GM19025 (cell line): ENCODE measurements at regions not wholly inside any gene's neighbourhood (a gene's known extent, or its start where the extent isn't known, plus 50 kb on each side); places are given as distances from the start of the nearest gene placed in this dataset.
"Not testable (repeated sequence)": the region's sequence is repeated elsewhere in the genome, so short reads cannot be mapped to it uniquely, and the experiment has no call there.

ENCODE experiments used
- ATAC-seq: cut with Tn5 transposase; IDR thresholded peaks from one replicate; pipeline ENCODE4 v1.9.1; 2021; ENCODE audit warnings: mild to moderate bottlenecking, low read depth, moderate library complexity; ENCODE audit not compliant: unreplicated experiment

DNA sequence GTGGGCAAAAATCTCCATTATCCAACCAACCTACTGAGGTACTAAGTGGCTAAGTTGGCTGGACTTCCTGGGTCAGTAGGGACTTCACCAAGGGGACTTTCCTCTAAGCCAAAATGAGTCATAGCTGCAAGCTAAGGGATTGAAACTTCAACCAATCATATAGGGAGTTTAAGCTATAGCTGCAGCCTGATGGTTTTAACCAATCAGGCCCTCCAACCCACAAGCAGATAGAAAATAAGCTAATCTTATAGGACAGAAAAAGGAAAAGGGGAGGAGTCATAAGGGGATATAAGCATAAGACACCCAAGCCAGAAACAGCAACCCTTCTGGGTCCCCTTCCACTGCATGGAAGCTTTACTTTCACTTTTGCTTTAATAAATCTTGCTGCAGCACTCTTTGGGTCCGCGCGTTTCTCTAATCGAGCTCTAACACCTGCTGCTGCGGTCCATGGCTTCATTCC, 444.9 kb upstream of the NECTIN3 start:
- ATAC-seq = not testable (repeated sequence)

DNA sequence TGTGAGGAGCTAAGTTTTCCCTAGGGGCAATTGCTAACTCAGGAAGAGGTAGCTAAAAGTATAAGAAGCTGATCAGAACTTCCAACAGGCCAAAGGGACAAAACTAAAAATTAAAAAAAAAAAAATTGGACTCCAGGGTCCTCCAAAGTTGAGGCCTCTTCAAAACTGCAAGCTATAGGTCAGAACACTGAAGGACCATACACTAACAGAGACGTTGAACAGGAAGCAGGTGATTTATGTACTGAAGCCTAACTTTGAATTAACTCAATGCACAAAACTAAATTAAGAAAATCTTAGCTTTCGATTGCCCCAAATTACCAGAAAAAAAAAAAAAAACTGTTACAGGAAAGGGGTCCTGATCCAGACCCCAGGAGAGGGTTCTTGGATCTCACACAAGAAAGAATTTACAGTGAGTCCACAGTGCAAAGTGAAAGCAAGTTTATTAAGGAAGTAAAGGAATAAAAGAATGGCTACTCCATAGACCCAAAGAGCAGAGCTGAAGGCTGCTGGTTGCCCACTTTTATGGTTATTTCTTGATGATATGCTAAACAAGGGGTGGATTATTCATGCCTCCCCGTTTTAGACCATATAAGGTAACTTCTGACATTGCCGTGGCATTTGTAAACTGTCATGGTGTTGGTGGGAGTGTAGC, 442.8 kb upstream of the NECTIN3 start:
- ATAC-seq = no peak

DNA sequence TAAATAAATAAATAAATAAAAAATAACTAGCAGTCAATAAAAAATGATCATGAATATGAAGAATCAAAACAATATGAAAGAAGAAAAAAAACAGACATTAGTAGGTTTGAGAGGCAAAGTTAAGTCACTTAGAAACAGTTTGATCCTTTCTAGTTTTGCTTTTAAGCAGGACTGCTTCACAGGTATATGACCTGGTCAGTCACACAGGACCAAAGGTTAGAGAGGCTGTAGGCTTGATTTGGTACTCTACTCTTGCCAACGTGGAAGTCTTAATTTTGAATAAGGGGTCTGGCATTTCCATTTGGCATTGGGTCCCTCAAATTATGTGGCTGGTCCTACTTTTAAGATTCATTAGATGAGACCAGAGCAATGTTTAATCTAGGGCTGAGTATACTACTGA, 441.7 kb upstream of the NECTIN3 start:
- no peak for ATAC-seq

DNA sequence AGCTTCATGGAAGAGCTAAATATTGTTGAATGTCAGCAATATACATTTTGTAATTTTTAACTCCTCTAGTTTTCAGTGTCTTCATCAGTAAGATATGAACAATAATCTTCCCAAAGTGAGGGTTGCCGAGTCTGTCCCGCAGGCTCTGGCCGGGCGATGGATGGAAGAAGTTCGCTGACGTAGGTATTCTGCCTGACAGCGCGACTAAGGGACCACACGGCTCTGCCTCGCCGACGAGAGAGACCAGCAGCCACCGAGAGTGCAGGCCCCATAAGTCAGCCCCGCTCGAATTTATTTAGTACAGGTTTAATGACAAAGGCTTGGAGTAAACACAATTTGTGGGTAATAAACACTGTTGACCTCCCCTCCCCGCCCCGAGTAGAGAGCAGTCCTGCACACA, 427.4 kb upstream of the NECTIN3 start:
- no peak for ATAC-seq

DNA sequence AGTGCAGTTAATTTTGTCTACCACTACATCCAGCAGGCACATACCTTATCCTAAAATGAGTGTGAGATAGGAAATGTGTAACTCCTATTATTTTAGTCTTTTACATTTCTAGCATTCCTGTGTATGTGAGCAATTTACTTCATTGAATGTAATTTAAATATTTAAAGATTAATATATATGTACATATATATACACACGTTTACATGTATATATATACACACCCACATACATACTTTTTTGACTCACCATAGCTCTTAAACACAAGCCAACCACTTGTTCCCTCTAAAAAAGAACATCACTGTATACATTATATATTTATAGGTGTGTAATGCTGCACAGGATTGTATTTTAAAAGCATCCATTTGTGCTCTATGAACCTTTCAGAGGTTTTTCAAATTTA, 425.6 kb upstream of the NECTIN3 start:
- no peak for ATAC-seq

DNA sequence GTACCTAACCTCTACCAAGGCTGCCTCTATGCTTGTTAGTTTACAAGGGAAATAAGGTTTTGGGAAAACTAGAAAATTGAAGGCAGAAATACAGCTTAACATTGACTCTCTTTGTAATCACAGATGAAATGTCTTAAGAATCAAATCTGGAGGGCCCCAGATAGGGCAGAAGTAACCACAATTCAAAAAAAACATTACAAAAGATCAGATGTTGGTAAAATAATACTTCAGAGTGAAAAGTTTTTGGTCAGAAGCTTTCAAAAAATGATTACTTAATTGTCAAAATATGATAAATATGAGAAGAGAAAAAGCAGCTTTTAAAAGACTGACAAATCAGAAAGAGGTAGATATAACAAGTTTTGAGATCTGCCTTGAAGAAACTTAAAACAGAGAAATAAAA, 425.1 kb upstream of the NECTIN3 start:
- no peak for ATAC-seq

DNA sequence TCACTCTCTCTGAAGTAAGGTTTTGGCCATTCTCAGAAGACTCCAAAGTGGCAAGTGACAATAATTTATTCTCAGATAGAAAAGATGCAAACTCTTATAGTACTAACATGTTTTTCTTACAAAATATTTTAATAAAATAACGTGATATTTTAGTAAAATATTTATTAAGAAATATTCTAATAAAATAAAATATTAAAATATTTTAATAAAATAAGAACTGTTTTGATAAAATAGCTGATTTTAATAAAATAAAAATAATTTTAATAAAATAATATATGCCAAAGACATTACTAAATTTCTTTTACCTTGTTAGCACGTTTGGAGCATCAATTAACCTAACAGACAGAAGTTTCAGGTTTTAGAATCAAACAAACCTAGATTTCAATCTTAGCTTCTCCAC, 424.0 kb upstream of the NECTIN3 start:
- ATAC-seq = no peak

DNA sequence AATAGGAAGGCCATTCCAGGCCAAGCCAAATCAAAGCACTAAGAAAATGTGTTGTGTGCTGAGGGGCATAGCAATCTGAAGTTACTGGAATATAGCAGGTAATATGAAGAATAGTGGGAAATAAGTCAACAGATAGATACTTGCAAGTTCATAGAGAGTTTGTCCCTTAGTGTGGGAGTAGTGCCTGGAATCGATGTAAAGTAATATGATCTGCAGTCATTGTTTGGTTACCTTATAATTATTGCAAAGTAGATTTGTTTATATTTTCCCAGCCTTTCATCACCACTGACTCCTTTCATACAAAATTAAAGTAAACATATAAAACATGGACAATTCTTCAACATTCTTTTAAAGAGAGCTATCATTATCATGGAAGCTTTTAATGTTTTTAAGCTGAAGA, 420.9 kb upstream of the NECTIN3 start:
- ATAC-seq = no peak

DNA sequence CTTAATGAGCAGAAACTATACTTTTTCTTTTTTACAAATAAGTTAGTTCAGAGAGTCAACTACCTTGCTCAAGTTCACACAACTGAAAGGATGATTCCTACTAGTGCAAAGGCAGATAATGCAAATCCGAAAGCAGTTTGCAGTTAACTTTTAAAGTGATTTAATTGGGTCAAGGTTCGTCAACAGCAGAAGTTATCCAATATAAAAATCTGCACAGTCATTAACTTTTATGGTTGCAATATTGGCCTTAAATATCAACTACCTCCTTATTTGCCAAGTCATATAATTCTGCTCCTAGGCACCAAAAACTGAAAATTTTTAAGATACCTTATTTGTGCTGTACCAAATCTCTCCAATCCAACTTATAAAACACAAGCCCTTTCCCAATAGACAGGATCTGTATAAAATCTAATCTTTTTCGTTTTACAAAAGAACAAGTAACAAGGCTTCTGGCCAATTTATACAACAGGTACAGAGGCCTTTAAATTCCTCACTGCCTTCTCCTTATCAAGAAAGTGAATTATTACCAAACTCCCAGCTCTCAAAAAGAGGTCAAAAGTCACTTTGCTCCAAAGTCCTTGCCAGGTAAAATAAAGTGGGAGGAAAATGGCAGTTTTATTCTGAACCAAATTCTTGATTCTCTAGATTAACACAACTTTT, 416.6 kb upstream of the NECTIN3 start:
- no peak for ATAC-seq

DNA sequence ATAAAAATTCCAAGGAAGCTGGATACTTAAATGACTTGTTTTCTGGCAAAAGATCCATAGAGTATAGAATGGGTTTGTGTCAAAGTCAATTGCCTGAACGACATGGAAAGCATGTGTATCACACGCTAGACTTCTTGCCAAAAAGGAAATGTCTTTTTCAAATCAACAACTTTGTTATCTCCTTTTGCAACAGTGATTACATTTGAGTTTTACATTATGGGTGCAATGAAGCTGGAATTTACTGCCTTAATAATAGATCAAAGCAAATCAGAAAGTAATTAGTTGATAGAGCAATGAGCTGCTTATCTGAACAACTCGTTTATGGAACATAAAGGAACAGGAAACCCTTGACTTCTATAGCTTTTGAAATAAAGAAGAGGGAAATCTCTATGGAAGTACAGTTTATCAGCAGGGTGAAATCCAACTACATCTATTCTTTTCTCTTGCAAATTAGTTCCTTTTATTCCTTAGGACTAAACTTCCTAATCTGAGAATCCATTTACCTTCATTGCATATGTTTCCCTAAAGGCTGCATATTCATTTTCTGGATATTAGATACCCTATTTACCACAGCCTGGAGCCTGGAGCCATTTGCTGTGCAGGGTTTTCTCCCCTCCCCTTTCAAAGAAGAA, 415.1 kb upstream of the NECTIN3 start:
- ATAC-seq = no peak

DNA sequence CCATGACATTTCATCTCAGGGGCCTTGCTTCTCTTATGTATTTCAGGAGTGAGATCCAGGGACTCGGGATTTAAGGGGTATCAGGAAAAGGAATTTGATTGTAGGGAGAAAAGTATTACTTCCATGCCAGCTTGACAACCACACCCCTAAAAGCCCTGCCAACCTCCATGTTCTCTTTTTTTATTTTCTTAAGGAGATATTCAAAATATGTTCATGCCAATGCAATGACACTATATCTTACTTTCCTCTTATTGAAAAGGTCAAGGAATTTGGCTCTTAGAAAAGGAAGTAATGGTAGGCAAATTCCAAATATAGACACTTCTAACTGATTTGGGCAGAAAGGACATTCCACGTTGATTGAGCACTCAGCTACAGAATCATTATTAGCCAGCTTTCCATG, 407.5 kb upstream of the NECTIN3 start:
- no peak for ATAC-seq

DNA sequence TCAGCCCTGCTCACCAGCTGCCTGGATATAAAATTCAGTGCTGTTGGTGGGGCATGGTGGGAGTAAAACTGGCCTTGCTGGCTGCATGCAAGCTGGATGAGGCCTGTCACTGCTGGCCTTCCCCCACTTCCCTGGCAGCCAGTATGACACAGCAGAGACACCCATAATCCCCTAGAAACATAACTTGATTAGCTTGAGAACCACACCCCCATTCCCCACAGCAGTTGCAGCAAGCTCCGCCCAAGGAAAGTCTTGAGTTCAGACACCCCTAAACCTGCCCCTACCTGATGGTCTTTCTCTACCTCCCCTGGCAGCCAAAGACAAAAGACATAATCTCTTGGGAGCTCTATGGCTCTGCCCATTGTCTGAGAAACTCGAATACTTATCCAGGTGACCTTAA, 405.1 kb upstream of the NECTIN3 start:
- ATAC-seq = no peak

DNA sequence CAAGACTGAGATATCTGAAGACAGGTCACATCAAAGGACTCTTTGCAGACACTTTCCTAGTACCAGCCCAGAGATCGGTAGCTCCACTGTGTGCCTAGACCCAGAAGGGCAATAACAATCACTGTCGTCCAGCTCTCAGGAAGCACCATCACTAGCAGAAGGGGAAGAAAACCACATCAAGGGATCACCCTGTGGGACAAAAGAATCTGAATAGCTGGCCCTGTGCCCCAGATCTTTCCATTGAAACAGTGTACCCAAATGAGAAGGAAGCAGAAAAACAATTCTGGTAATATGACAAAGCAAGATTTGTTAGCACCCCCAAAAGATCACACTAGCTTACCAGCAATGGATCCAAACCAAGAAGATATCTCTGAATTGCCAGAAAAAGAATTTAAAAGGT, 404.4 kb upstream of the NECTIN3 start:
- no peak for ATAC-seq

DNA sequence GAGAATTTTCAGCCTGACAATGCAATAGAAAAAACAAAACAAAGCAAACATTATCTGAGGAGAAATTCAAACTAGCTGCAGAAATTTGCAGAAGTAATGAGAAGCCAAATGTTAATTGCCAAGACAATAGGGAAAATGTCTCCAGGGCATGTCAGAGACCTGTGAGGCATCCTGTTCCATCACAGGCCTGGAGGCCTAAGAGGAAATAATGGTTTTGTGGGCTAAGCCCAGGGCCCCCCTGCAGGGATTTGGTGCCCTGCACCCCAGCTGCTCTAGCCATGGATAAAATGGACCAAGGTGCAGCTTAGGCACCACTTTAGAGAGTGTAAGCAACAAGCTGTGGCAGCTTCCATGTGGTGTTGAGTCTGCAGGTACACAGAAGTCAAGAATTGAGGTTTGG, 401.2 kb upstream of the NECTIN3 start:
- no peak for ATAC-seq

DNA sequence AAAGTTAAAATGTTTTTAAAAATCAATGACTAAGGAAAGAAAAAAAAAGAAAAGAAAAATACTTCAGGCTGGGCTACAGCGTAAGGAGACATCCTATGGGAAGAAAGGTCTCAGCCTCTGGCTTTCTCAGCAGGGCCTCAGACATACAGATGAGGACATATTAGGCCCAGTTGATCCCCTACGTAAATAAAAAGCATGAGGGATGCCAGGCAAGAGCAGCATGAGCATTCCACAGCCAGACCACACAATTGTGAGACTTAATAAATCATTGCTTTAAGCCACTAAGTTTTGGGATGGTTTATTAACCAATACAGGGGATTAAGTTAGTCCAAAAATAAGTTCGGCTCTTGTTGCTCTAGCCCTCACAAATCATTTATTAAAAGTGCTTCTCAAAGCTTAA, 394.1 kb upstream of the NECTIN3 start:
- ATAC-seq = no peak

DNA sequence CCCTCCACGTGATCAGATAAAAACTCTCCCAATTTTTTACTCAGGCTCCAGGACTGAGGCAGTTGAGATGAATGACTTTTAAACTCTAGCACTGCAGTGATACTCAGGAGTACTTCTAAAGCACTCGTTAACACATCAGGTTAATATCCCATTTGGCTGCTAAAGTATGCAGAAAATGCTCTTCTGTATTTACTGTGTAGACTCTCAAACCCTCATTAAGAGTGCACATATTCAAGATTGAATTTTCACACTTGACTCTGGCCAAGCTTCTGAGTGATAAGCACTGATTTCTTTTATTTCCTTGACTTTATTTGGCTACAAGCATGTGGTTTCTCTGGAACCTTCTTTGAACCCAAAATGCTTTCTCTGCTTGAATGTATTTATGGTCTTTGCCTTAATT, 392.3 kb upstream of the NECTIN3 start:
- no peak for ATAC-seq

DNA sequence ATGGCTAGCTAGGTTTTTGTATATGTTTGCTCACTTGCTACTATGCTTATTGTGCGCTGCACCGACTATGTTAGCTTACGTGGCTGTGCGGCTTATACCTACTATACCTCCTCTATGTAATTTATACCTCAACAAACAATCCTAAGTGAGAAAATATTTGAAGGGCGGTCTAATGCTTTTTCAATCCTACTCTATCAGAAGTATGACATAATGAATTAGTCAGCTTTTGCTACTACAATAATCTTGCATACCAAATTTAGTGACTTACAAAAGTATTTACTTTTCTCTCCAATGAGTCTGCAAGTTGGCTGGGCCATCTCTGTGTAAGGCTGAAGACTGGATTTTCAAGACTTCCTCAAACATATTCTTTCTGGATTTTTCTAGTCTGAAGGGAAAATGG, 391.2 kb upstream of the NECTIN3 start:
- no peak for ATAC-seq

DNA sequence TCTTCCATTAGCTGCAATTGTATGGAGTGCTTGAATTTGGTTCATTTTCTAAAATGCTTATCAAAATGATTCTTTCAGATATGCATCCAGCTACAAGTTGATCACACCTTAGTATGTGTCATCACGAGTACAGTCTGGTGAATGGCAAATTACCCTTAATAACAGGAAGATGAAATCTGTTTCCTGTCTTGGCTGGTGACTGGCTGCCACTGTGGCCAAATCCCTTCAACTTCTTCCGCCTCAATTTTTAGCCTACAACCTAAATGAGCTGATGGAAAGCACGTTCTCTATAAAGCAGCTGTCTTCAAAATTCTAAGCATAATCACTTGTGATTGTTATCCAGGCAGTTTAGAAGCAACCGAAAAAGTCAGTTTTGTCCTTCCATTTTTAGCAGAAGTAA, 387.1 kb upstream of the NECTIN3 start:
- ATAC-seq = no peak

DNA sequence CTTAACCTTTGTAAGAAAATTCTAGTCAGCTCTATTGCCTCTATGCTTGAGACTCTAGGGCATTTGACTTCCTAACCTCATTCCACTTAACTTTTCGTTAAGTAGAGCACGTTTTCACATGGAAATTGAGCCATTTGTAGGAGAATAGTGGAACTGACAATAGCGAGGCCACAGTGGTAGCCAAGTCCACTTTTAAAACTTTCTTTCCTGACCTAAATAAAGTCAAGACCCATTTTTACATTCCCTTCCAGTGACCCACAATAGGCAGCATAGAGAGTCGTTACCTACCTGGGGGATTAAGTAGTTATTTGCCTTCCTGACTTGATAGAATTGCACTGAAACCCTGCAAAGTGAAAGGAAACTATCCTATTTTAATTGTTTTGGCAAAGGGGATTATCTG, 386.0 kb upstream of the NECTIN3 start:
- ATAC-seq = no peak

DNA sequence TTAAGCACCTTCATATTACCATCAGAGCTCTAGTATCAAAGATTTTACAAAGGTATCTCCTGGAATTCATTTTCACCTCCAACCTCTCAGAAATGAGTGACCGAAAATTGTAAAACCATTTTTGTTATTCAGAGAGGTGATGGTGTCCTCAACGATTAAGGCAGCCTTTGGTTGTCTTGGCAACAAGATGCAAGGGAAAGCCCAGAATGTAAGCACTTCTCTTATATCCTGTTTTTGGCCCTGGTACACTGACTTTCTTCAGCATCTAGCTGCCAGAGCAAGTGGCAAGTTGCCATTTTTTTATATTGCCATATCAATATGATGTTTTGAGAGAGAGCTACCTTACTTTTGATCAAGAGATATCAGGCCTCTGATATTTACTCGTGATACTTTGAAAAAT, 384.9 kb upstream of the NECTIN3 start:
- ATAC-seq = no peak

DNA sequence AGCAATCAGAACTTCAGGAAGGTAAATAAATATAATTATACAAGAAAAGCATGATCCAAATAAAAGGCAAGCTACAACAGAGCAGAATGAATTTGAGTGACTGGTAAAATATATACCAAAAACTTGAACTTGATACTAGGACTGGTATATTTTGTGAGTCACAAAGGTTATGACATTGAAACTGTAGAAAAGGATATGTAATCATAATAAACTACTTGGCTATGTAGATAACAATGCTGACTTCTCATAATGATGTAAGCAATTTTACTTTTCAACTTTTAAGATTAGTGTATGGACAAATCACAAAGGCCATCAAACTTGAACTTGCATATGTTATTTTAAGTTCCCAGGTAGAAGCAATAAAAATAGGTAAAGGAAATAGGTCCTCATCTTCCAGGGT, 384.5 kb upstream of the NECTIN3 start:
- no peak for ATAC-seq

DNA sequence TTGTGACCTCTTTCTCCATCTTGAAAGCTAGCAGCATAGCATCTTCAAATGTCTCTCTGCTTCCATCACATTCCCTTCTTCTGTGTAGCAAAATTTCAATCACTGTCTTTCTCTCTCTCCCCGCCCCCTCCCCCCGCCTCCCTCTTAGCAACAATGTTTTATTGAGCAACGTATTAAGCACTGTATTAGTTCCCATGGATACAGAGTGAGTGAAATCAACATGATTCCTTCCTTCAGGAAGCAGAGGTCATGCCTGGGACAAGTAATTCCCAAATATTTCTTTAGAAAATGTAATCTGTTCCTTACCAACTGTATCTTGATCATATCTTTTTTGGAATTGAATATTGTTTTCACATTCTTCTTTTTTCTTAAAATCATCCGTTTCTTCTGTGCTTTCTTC, 373.7 kb upstream of the NECTIN3 start:
- ATAC-seq = no peak
